HUDEP-2 (cell line): ENCODE measurements at regions not wholly inside any gene's neighbourhood (a gene's known extent, or its start where the extent isn't known, plus 50 kb on each side); places are given as distances from the start of the nearest gene placed in this dataset.

ENCODE experiments used
- DNase-seq, 76 experiments: peaks; one replicate each; lab custom pipeline; 2025; ENCODE audit not compliant: unreplicated experiment in 76 of 76; lab: John Stamatoyannopoulos, UW

GRCh38 chr9:82295181-82295580 is 306.6 kb downstream of the SPATA31D1 start:
- no peak for DNase-seq

DNA sequence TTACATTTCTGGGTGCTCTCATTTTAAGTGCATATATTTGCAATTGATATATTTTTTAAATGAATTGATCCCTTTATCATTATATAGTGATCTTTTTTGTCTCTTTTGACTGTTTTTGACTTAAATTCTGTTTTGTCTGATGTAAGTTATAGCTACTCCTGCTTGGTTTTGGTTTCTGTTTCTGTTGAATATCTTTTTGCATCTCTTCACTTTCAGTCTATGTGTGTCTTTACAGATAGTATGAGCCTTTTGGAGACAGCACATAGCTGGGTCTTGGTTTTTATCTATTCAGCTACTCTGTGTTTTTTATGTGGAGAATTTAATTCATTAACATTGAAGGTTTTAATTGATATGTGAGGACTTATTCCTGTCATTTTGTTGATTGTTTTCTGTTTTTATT is 311.3 kb downstream of the SPATA31D1 start:
- DNase-seq, result no peak

- DNase-seq, result no peak
These were observed 314.5 kb downstream of the SPATA31D1 start for GRCh38 chr9:82302968-82303655.

DNA sequence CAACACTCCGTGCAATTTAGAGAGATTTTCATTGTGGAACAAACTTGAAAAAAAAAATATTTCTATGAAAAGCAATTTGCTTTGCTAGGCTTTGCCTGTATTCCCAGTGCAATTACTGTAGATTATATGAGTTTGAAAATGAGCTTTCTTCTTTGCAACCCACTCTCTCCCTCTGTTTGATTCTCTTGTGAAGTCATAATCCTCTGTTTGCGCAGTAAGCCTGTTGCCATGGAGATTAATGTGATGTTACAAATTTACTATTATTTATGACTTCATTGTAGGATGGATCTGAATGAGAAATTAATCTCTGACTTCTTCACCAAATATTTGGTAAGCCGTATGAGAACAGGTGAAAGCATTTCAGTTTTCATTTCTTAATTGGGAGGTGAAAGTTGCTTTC is 320.3 kb downstream of the SPATA31D1 start:
- DNase-seq, result no peak

DNA sequence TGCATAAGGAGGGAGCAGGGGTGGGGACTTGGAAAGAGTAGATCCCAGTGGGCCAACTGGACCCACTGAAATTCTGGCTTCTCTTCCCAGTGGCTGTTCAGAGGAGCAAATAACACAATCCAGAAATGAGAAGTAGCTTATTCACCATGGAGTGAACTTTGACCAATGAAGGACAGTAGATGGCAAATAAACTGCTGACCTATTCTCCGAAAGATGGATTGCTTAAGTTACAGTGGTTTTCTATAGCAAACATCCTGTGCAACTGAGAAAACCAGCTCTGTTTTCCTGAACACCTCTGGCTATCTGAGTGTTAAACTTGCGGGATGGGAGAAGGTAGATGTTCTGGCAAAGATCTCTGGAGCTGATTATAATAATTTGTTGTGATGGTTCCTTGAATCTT is 325.1 kb downstream of the SPATA31D1 start:
- no peak for DNase-seq

DNA sequence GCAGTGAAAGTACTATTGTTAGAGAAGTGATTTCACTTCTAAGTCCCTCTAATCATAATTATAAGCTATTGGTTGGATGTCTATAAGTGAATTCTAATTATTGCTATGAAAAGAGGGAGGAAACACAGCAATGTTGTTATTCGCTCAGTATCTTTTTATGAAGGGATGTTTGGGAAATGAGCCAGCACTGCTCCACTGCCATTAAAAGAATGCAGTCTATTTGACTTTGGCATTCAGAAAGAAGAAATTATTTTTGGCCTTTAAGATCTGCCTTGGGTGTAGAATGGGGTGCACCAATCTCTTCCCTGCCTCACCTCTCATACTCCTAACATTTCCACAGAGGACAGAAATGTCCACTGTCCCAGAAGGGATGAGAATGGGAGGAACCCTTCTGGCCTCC is 332.0 kb downstream of the SPATA31D1 start:
- no peak for DNase-seq

- no peak for DNase-seq
These were observed 337.3 kb downstream of the SPATA31D1 start for GRCh38 chr9:82325907-82326306.

DNA sequence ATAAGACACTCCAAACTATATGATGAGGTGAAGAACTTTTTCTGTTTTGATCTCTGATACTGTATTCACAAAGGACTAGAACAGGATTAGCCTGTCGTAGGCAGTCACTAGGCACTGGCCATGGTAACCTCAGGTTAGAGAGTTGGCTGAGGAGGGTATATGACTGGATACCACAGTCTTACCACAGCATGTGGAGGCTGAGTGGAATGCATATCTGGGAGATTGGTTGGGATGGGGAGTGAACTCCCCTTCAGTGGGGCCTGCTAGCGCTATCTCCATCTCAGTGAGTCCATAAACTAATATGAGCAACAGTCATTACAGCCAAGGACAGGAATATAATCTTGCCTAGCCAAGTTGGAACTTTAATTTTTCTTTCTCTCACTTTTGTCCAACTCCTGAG is 339.1 kb downstream of the SPATA31D1 start:
- DNase-seq, result no peak

DNA sequence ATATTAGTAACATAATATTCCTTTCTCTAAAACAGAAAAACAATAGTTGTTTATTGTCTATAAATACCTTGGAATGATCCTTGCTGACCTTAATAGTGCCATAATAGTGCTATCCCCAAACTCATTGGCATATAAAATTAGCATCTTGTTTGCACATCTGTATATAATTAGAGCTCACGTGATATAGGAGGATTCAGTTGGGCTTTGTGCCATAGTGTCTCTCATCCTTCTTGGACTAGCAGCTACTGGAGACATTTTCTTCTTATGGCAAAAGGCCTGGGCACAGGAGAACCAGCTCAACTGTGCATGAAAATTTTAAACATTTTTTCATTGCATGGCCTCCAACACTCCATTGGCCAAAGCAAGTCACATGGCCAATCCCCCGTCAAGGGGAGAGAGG is 342.5 kb downstream of the SPATA31D1 start:
- DNase-seq, result no peak

- no peak for DNase-seq
These were observed 343.6 kb downstream of the SPATA31D1 start for GRCh38 chr9:82332018-82332773.

GRCh38 chr9:82332774-82333152 is 344.2 kb downstream of the SPATA31D1 start:
- DNase-seq, result no peak

DNA sequence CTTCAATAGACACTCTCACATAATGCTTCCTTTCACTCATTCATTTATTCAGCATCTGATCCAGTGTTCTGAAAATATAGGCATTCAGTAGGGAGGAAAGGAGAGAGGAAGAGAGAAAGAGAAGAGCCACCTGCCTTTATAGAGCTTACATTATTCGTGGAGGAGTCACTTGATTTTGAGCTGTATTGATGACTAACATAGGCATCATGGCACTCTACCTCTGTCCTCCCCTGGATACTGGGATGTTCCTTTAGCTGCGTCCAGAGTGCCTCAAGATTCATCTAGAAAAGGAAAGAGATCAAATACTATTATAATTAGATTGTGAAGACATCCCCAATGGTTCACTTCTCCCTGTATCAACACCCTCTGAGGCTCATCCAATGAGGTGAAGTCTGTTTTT is 345.1 kb downstream of the SPATA31D1 start:
- no peak for DNase-seq

DNA sequence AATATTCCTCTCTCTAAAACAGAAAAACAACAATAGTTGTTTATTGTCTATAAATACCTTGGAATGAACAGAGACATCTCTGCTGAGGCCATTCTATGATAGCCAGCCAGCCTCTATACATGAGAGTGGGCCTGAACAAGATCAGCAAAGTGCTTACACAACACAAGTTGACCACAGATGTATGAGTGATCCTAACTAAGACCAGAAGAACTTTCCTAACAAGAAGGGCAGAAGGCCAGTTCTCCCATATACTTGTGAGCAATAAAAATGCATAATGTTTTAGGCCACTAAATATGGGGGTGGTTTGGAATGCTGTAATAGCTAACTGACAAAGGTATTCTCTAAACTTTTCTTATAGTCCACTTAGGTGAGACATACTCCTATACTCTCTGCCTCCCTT is 345.7 kb downstream of the SPATA31D1 start:
- DNase-seq, result no peak

DNA sequence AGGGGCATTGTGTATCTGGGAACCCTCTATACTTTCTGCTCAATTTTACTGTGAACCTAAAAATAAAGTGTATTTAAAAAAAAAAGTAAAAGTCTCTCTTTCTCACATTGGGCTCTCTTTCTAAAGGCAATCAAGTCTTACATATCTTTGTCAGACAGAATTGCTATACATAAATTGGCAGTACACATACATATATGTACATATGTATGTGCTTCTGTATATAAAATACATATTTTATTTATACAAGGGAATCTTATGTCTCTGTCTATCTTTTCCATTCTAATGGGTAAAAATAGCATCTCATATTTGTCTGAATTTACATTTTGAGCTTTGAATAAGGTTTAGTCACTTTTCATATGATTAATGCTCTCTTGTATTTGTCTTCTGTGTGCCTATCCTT is 348.8 kb downstream of the SPATA31D1 start:
- DNase-seq, result no peak

DNA sequence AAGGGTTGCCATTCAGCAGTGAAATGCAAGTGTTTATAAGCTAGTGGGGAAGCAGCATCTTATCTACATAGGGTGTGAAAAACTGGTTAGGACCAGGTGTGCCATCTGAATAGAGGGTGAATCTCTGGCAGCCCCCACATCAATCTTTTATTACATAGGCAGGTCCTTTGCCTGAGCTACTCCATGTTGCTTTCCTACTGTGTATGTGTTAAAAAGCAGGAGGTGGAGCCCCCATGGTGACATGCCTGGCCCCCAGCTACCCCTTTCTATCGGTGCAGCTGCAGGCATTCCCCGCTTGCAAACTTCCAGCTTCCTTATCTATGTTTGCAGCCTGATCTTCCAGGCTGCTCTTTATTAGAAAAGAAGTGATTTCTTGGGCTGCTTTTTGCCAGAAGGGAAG is 353.5 kb downstream of the SPATA31D1 start:
- DNase-seq, result no peak

DNA sequence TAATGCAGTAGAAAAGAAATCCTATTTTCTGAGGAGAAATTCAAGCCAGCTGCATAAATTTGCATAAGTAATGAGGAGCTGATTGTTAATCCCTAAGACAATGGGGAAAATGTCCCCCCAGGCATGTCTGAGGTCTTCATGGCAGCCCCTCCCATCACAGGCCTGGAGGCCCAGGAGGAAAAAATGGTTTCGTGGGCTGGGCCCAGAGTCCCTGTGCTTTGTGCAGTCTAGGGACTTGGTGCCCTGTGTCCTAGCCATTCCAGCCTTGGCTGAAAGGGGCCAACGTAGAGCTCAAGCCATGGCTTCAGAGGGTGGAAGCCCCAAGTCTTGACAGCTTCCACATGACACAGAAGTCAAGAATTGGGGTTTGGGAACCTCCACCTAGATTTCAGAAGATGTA is 357.5 kb downstream of the SPATA31D1 start:
- DNase-seq, result no peak

DNA sequence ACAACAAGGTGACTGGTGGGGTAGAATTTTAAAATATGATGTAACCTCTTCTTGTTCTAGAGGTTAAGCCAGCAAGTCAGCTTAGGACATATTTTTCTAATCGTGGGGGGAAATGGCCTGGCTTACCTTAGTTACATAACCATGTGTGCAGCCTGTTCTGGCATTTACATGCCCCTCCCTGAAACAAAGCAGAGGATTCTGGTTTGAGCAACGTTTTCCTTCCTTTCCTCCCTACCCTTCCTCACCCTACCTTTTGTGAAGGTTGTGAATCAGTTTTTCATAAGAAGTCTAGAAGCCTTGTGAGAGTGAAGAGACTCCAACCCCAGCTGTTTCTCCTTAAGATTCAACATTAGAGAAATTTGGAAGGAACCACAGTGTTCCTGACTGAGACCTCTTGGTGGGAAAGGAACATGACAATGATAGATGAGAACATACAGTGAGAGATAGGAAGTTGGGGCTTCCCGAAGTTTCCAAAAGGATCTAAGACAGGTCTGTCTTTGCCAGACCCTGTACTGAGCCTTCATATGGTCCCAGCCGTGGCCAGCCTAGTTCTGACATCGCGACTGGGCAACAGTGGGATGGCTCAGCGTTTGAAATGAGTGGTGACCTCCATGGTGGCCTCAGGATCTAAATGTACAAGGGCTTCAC is 365.2 kb downstream of the SPATA31D1 start:
- DNase-seq, result no peak

DNA sequence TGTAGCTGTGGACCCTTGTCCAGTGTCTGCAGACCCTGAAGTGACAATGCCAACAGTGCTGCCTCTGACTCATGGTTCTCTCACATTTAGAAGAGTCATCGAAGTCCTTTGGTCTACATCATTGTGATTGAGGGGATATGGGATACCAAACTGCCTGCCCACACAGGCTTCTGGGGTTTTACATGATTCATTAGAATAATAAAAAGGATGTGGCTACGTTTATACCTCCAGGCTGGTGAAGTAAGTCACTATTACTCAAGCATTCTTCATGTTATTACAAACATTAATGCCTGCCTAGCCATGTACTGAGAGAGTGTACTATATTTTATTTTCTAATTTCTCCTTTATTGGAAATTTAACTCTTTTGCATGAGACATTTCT is 365.7 kb downstream of the SPATA31D1 start:
- DNase-seq, result no peak

DNA sequence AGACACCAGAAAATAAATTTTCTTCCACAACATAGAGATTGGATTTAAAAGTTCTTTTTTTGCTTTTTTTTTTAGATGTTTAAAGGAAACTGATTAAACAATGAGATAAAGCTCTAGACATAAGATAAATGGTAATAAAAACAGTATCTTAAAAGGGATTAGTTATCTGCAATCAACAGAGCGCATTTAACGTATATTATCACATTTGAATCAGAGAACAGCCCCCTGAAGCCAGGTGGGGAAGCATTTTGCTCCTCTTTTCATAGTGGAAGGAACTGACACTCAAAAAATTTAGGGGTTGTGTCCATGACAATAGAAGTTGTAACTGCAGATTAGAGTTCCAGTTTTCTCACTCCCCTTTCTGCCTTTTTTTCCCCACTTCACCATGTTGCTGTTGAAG is 367.6 kb downstream of the SPATA31D1 start:
- DNase-seq, result no peak

- DNase-seq, result no peak
These were observed 368.3 kb downstream of the SPATA31D1 start for GRCh38 chr9:82356871-82357270.

DNA sequence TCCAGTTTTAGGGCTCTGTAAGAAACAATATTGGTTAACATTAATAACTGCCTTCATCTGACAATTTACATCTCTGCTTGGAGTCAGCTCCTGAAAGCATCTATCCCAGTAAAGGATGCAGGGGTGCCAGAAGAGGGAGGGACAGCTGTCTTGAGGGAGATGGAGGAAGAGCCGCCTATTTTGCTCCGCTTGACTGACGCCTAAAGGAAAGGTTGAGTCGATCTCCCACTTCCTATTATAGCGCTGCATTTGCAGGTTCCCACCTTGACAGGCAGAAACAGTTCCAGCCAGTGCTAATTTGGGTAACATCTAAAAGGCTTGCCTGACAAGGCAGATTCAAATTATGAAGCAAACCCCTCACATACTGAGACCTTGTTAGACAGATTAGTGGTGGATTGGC is 374.6 kb downstream of the SPATA31D1 start:
- DNase-seq, result no peak

DNA sequence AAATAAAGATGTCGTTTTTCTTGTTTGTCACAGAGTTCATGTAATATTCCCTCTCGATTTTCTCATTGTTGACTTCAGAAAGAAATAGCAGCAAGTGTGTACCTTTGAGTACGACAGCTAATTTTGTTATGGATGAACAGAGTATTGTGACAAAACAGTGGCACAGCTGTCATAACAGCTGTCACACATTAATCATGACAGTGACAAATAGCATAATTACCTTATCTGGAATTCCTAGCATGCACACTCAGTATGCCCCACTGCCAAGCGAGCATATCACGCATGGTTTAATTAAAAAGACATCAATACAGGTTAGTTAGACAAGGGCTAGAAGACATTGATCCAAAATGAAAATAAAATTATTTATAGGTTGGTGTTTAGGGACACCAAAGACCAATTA is 375.1 kb downstream of the SPATA31D1 start:
- DNase-seq, result no peak
